GM23338 (cell line): ENCODE measurements at regions not wholly inside any gene's neighbourhood (a gene's known extent, or its start where the extent isn't known, plus 50 kb on each side); places are given as distances from the start of the nearest gene placed in this dataset.

Experiments used
- ATAC-seq: fragments of 200-7000 bp; cut with Tn5 transposase; 3 replicates; pipeline ENCODE4 v1.9.1; 2020
- DNase-seq: peaks from one replicate; pipeline ENCODE4 v3.0.0-alpha.2; 2015; ENCODE audit warnings: low spot score
- H2AFZ ChIP-seq: fragments of 200-600 bp; sonication (generic); 2 replicates; pipeline ENCODE4 v1.8.0; 2016; ENCODE audit warnings: antibody characterized with exemption, mild to moderate bottlenecking, moderate library complexity
- H3F3A ChIP-seq: fragments of 200-600 bp; sonication (generic); replicated peaks from 2 replicates; pipeline ENCODE4 v1.8.0; 2017; ENCODE audit warnings: antibody characterized with exemption, mixed run types, low read depth
- H3K27ac ChIP-seq: fragments of 200-600 bp; sonication (generic); 2 replicates; pipeline ENCODE4 v1.6.1; 2016; ENCODE audit warnings: low read depth
- H3K27me3 ChIP-seq: fragments of 200-600 bp; sonication (generic); 2 replicates; pipeline ENCODE4 v1.8.0; 2016; ENCODE audit warnings: mild to moderate bottlenecking, mixed run types, moderate library complexity; ENCODE audit not compliant: insufficient read depth
- H3K36me3 ChIP-seq: fragments of 200-600 bp; sonication (generic); 2 replicates; pipeline ENCODE4 v1.8.0; 2016; ENCODE audit warnings: mild to moderate bottlenecking; ENCODE audit not compliant: insufficient read depth
- H3K4me1 ChIP-seq: fragments of 200-600 bp; sonication (generic); 2 replicates; pipeline ENCODE4 v1.8.0; 2016; ENCODE audit warnings: mild to moderate bottlenecking, moderate library complexity; ENCODE audit not compliant: insufficient read depth
- H3K4me2 ChIP-seq: fragments of 200-600 bp; sonication (generic); 2 replicates; pipeline ENCODE4 v1.7.1; 2017; ENCODE audit warnings: mixed run types
- H3K4me3 ChIP-seq: fragments of 200-600 bp; sonication (generic); 2 replicates; pipeline ENCODE4 v1.6.1; 2016; ENCODE audit warnings: mixed run types
- H3K79me2 ChIP-seq: fragments of 200-600 bp; sonication (generic); replicated peaks from 2 replicates; pipeline ENCODE4 v1.8.0; 2017; ENCODE audit warnings: mild to moderate bottlenecking; ENCODE audit not compliant: insufficient read depth
- H3K9me2 ChIP-seq: fragments of 200-600 bp; sonication (generic); 2 replicates; pipeline ENCODE4 v1.8.0; 2017; ENCODE audit not compliant: insufficient read depth
- H4K20me1 ChIP-seq: fragments of 200-600 bp; sonication (generic); replicated peaks from 2 replicates; pipeline ENCODE4 v1.8.0; 2017; ENCODE audit warnings: mild to moderate bottlenecking; ENCODE audit not compliant: insufficient read depth
- H3K27ac Mint-ChIP-seq: 2 replicates; pipeline ENCODE4 v1.8.0; 2020; ENCODE audit warnings: inconsistent platforms, mild to moderate bottlenecking, moderate library complexity, mixed read lengths
- H3K27me3 Mint-ChIP-seq: 3 replicates; pipeline ENCODE4 v1.8.0; 2022; ENCODE audit warnings: low read depth, mild to moderate bottlenecking, moderate library complexity, mixed read lengths, inconsistent platforms; ENCODE audit not compliant: insufficient read depth, poor library complexity
- H3K36me3 Mint-ChIP-seq: 3 replicates; pipeline ENCODE4 v1.8.0; 2021; ENCODE audit warnings: low read depth, mild to moderate bottlenecking, inconsistent platforms, moderate library complexity, mixed read lengths
- H3K4me1 Mint-ChIP-seq: 3 replicates; pipeline ENCODE4 v1.8.0; 2020; ENCODE audit warnings: mild to moderate bottlenecking, inconsistent platforms, mixed read lengths
- H3K4me3 Mint-ChIP-seq: 3 replicates; pipeline ENCODE4 v1.8.0; 2021; ENCODE audit warnings: moderate library complexity, mild to moderate bottlenecking, inconsistent platforms, mixed read lengths
- H3K9me3 Mint-ChIP-seq: 3 replicates; pipeline ENCODE4 v1.8.0; 2020; ENCODE audit warnings: moderate library complexity, mild to moderate bottlenecking, inconsistent platforms, mixed read lengths
- CREB1 ChIP-seq: fragments of 250-450 bp; sonication (Bioruptor Pico); IDR thresholded peaks from 2 replicates; pipeline ENCODE4 v1.5.0; 2020; ENCODE audit warnings: low read depth, mild to moderate bottlenecking, moderate library complexity
- ETS1 ChIP-seq: IDR thresholded peaks from 2 replicates; pipeline ENCODE4 v1.6.1; 2016; ENCODE audit warnings: antibody characterized with exemption
- EZH2 ChIP-seq: fragments of 200-600 bp; sonication (generic); IDR thresholded peaks from one replicate; pipeline ENCODE4 v1.8.0; 2017; ENCODE audit warnings: antibody characterized with exemption, mild to moderate bottlenecking, low read depth; ENCODE audit not compliant: unreplicated experiment
- EZH2phosphoT487 ChIP-seq: fragments of 200-600 bp; sonication (generic); IDR thresholded peaks from one replicate; pipeline ENCODE4 v1.8.1; 2018; ENCODE audit warnings: antibody characterized with exemption; ENCODE audit not compliant: unreplicated experiment
- JUNB ChIP-seq: IDR thresholded peaks from one replicate; pipeline ENCODE4 v1.6.1; 2016; ENCODE audit warnings: antibody characterized with exemption; ENCODE audit not compliant: unreplicated experiment
- NANOG ChIP-seq: IDR thresholded peaks from 2 replicates; pipeline ENCODE4 v1.6.1; 2016; ENCODE audit warnings: antibody characterized with exemption, borderline replicate concordance
- POLR2AphosphoS5 ChIP-seq: IDR thresholded peaks from 2 replicates; pipeline ENCODE4 v1.6.1; 2016; ENCODE audit warnings: antibody characterized with exemption, low read depth
- REST ChIP-seq: IDR thresholded peaks from one replicate; pipeline ENCODE4 v1.6.1; 2018; ENCODE audit warnings: antibody characterized with exemption; ENCODE audit not compliant: unreplicated experiment
- STAT1 ChIP-seq: IDR thresholded peaks from one replicate; pipeline ENCODE4 v1.6.1; 2016; ENCODE audit warnings: antibody characterized with exemption; ENCODE audit not compliant: unreplicated experiment
- ZNF114 ChIP-seq: fragments of 250-450 bp; sonication (Bioruptor Pico); IDR thresholded peaks from 2 replicates; pipeline ENCODE4 v1.5.0; 2020; ENCODE audit warnings: mild to moderate bottlenecking, moderate library complexity
- ZNF462 ChIP-seq: fragments of 250-450 bp; sonication (Bioruptor Pico); IDR thresholded peaks from 2 replicates; pipeline ENCODE4 v1.5.0; 2020; ENCODE audit warnings: mild to moderate bottlenecking, moderate library complexity

- Histone ChIP-seq H3F3A (0 out of 2 replicates have a peak, but pooled peaks cover 3% of the 10 kb centered on the region), H3K36me3 (no peaks in the 10 kb centered on the region), H3K9me2 (no peaks in the 10 kb centered on the region), H4K20me1 (no peaks in the 10 kb centered on the region), H3K4me3 (no peak overlapping the region), H3K27ac (no peak overlapping the region), H3K4me1 (0 out of 2 replicates have a peak, but pooled peaks cover 4% of the 10 kb centered on the region), H2AFZ (no peak overlapping the region), H3K4me2 (no peak overlapping the region), H3K27me3 (no peaks in the 10 kb centered on the region), H3K79me2 (no peaks in the 10 kb centered on the region)
- DNase-seq (no peak), ATAC-seq (no peak)
- no peaks in the 10 kb centered on the region for H3K36me3 Mint-ChIP-seq
- no peak overlapping the region for H3K4me3 Mint-ChIP-seq
- peaks cover 23% of the 10 kb centered on the region for H3K27me3 Mint-ChIP-seq
- no peaks in the 10 kb centered on the region for H3K9me3 Mint-ChIP-seq
- peaks cover 25% of the 10 kb centered on the region for H3K4me1 Mint-ChIP-seq
- no peak overlapping the region for H3K27ac Mint-ChIP-seq
- TF ChIP-seq ZNF462 (CRISPR knock-in tag) = no peak
Observed at GRCh38 chr10:133028956-133029355, 58.8 kb upstream of the ADGRA1 start.

- DNase-seq (no peak), ATAC-seq (no peak)
- no peaks in the 10 kb centered on the region for H4K20me1 ChIP-seq
- no peak overlapping the region for H3K4me2 ChIP-seq
- Mint-ChIP-seq H3K9me3 (no peaks in the 10 kb centered on the region), H3K36me3 (no peaks in the 10 kb centered on the region), H3K27me3 (peaks cover 21% of the 10 kb centered on the region), H3K27ac (no peak overlapping the region), H3K4me1 (peaks cover 25% of the 10 kb centered on the region), H3K4me3 (no peak overlapping the region)
- H3K36me3 ChIP-seq = no peaks in the 10 kb centered on the region
- H2AFZ ChIP-seq = no peak overlapping the region
- no peak overlapping the region for H3K27ac ChIP-seq
- no peaks in the 10 kb centered on the region for H3K79me2 ChIP-seq
- H3F3A ChIP-seq = 0 out of 2 replicates have a peak, but pooled peaks cover 3% of the 10 kb centered on the region
- no peak for TF ChIP-seq EZH2phosphoT487
- no peak for TF ChIP-seq CREB1 (CRISPR knock-in tag)
- no peak for TF ChIP-seq POLR2AphosphoS5
- no peak for TF ChIP-seq EZH2
- no peak for TF ChIP-seq ZNF114 (CRISPR knock-in tag)
- no peak for TF ChIP-seq NANOG
- TF ChIP-seq STAT1 = no peak
- no peak for TF ChIP-seq JUNB
- no peak for TF ChIP-seq ETS1
- TF ChIP-seq REST = no peak
- H3K4me1 ChIP-seq = 0 out of 2 replicates have a peak, but pooled peaks cover 4% of the 10 kb centered on the region
- no peak overlapping the region for H3K4me3 ChIP-seq
- H3K27me3 ChIP-seq = no peaks in the 10 kb centered on the region
- no peaks in the 10 kb centered on the region for H3K9me2 ChIP-seq
Observed at GRCh38 chr10:133028158-133028557, 59.6 kb upstream of the ADGRA1 start.
